Stomach (tissue), 8 donors: ENCODE measurements at regions not wholly inside any gene's neighbourhood (a gene's known extent, or its start where the extent isn't known, plus 50 kb on each side); places are given as distances from the start of the nearest gene placed in this dataset.

Source experiments
- DNase-seq, 2 donors: peaks; one replicate each; pipeline versions ENCODE4 v3.0.0 to v3.0.0-alpha.2; 2013 to 2019
- H3K27ac ChIP-seq, 5 donors: fragments of 200-600 bp in 4 of 5; sonication (generic) in 4 of 5; one replicate each; pipeline ENCODE4 v1.5.1; 2013 to 2019; ENCODE audit warnings: mild to moderate bottlenecking in 1 of 5, moderate library complexity in 1 of 5
- H3K27me3 ChIP-seq, 3 donors: fragments of 200-600 bp; sonication (generic); one replicate each; pipeline ENCODE4 v1.5.1; 2017 to 2019; ENCODE audit warnings: mixed run types in 1 of 3
- H3K36me3 ChIP-seq, 4 donors: fragments of 200-600 bp; sonication (generic); 1 replicate in 3 of 4; 2 replicates in 1 of 4; pipeline ENCODE4 v1.5.1; 2016 to 2019
- H3K4me1 ChIP-seq, 4 donors: fragments of 200-600 bp; sonication (generic); one replicate each; pipeline ENCODE4 v1.5.1; 2016 to 2019
- H3K4me3 ChIP-seq, 4 donors: fragments of 200-600 bp; sonication (generic) in 3 of 4; one replicate each; pipeline ENCODE4 v1.5.1; 2016 to 2019; ENCODE audit warnings: mild to moderate bottlenecking in 1 of 4
- H3K9me3 ChIP-seq, 4 donors: fragments of 200-600 bp; sonication (generic); one replicate each; pipeline ENCODE4 v1.5.1; 2016 to 2019
- EP300 ChIP-seq: sonication (generic); formaldehyde crosslinking; IDR thresholded peaks from one replicate; pipeline ENCODE4 v1.6.1; 2017; ENCODE audit warnings: antibody characterized with exemption
- POLR2A ChIP-seq, 4 donors: fragments of 450-650 bp; IDR thresholded peaks; one replicate each; pipeline ENCODE4 v1.6.1; 2016; ENCODE audit warnings: antibody characterized with exemption in 4 of 4, control low read depth in 2 of 4, mild to moderate bottlenecking in 1 of 4, moderate library complexity in 1 of 4
- POLR2AphosphoS5 ChIP-seq, 3 donors: sonication (generic); formaldehyde crosslinking; IDR thresholded peaks; one replicate each; pipeline ENCODE4 v1.6.1; 2016; ENCODE audit warnings: antibody characterized with exemption in 3 of 3
- WGBS, 5 donors: extraction: QIAGEN DNeasy Blood & Tissue Kit in 3 of 5; methylation state at CpG; one replicate each; pipeline versions ENCODE4 v1.1.5 to v1.1.7; 2013 to 2018; 5-methylcytosine and 5-hydroxymethylcytosine counted together
- intact Hi-C: fragments of 100-400 bp; cut with DNase I; formaldehyde crosslinking; loops from one replicate; pipeline ENCODE4 v1.15.1; 2023; ENCODE audit warnings: low total_unique reads
- TF ChIP-seq, protein P1 (sequence below), 7 experiments: fragments of 450-650 bp in 4 of 7; fragments of 200-600 bp in 3 of 7; sonication (generic) in 3 of 7; IDR thresholded peaks; one replicate each; pipeline ENCODE4 v1.5.1; 2016 to 2019; ENCODE audit warnings: antibody characterized with exemption in 7 of 7, control low read depth in 2 of 7, mild to moderate bottlenecking in 1 of 7
- donor health status: healthy with polysubstance abuse.
- donor health status: Bipolar disorder and iron deficiency.
- donor health status: healthy.

DNA sequence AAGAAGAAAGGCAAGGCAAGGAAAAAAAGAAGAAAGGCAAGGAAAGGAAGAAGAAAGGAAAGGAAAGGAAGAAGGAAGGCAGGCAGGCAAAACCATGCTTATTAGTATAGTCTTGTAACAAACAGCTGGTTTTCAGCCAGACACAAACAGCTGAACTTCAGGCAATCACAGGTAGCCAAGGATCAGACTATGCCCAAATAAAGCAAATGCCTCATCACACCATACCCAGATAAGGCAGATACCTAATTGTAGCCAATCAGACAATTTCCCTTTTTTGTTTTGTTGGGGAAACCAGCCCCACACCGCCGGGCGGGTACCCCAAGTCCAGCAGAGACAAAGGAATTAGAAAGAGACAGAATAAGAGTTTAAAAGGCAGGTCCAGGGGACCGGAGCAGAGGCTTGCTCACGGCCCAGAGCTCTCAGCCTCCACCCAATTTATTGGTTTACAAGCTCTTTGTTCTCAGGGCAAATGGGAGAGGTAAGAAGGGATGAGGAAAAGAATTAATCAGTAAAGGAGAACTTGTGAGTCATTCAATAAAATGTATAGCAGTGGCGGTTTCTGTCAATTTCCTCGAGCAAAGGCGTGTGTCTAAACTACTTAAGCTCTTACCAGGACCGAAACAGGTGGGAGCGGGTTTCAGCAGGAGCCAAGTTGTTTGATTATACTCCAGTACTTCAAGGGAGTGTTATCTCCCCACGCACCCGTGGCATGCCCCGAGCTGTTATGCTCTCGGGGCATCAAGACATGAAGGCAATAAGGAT is 886.8 kb downstream of the KCNT2 start:
- H3K27ac ChIP-seq, result no peak overlapping the region
- no peak for DNase-seq
- peaks cover 0 to 7% (median 3%) of the 10 kb centered on the region in 4 donors for H3K9me3 ChIP-seq
- TF ChIP-seq POLR2A (IDR thresholded peaks at IDR 0.05), result no peak
- TF ChIP-seq POLR2AphosphoS5 (IDR thresholded peaks at IDR 0.05), result no peak
- TF ChIP-seq, protein P1, sequence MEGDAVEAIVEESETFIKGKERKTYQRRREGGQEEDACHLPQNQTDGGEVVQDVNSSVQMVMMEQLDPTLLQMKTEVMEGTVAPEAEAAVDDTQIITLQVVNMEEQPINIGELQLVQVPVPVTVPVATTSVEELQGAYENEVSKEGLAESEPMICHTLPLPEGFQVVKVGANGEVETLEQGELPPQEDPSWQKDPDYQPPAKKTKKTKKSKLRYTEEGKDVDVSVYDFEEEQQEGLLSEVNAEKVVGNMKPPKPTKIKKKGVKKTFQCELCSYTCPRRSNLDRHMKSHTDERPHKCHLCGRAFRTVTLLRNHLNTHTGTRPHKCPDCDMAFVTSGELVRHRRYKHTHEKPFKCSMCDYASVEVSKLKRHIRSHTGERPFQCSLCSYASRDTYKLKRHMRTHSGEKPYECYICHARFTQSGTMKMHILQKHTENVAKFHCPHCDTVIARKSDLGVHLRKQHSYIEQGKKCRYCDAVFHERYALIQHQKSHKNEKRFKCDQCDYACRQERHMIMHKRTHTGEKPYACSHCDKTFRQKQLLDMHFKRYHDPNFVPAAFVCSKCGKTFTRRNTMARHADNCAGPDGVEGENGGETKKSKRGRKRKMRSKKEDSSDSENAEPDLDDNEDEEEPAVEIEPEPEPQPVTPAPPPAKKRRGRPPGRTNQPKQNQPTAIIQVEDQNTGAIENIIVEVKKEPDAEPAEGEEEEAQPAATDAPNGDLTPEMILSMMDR (IDR thresholded peaks at IDR 0.05), result no peak
- no peak for TF ChIP-seq EP300
- H3K36me3 ChIP-seq, result no peaks in the 10 kb centered on the region
- intact Hi-C loops, result no loop called here
- 76 to 91% (median 85%) methylated on average over 14 of the region's 14 CpGs for WGBS, 5 donors
- H3K4me1 ChIP-seq, result no peaks in the 10 kb centered on the region
- no peak overlapping the region for H3K4me3 ChIP-seq
- H3K27me3 ChIP-seq, result no peaks in the 10 kb centered on the region

DNA sequence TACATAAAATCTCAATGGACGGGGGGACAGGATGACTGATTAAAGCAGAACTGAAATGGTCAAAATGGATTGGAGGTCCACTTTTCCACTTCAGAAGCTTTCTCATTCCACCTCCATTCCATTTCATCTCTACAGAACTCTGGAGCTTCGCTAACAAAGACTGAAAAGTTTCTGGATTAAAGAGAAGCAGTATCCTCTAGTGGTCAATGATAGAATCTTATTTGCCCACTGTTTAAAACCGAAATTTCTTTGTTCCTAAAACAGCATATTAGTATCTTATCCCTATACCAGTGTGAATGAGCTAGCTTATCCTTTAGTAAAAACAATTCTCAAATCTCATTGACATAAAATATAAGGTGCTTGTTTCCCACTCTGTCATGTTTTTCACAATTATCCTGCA is 890.6 kb downstream of the KCNT2 start:
- WGBS, 5 donors, result 36 to 59% (median 42%) methylated on average over 3 of the region's 3 CpGs
- peak in 1 of 2 donors; percentile 12 for DNase-seq
- no peak overlapping the region for H3K4me3 ChIP-seq
- no peak overlapping the region for H3K27ac ChIP-seq
- H3K4me1 ChIP-seq, result no peaks in the 10 kb centered on the region
- H3K9me3 ChIP-seq, result peaks cover 0 to under 1% (median 0%) of the 10 kb centered on the region in 4 donors
- intact Hi-C loops, result no loop called here
- no peaks in the 10 kb centered on the region for H3K27me3 ChIP-seq
- H3K36me3 ChIP-seq, result no peaks in the 10 kb centered on the region
- TF ChIP-seq POLR2A (IDR thresholded peaks at IDR 0.05) (no peak), POLR2AphosphoS5 (IDR thresholded peaks at IDR 0.05) (no peak), EP300 (no peak)
- TF ChIP-seq, protein P1 (IDR thresholded peaks at IDR 0.05), result no peak

DNA sequence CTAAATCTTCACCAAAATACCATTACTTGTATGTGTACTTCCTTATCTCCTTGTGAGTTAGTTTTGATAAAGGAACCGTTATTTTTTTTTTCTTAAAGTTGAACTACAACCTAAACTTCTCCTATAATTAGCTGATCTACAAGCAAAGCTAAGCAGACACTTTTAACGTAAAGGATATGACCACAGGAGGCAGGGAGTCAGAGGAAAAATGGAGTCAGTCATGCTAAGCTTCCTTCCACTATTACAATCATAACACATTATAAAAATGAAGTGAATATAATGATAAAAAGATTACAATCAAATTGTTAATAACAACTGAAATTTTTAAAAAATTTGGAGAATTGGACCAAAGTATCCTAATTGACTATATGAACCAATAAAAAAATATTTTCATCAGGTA is 892.6 kb downstream of the KCNT2 start:
- intact Hi-C loops, result no loop called here
- H3K27ac ChIP-seq, result no peak overlapping the region
- H3K27me3 ChIP-seq, result no peaks in the 10 kb centered on the region
- no peaks in the 10 kb centered on the region for H3K36me3 ChIP-seq
- 46 to 59% (median 49%) methylated on average over 2 of the region's 2 CpGs for WGBS, 5 donors
- H3K9me3 ChIP-seq, result no peaks in the 10 kb centered on the region
- TF ChIP-seq, protein P1 (IDR thresholded peaks at IDR 0.05), result no peak
- no peak for TF ChIP-seq EP300
- no peak for TF ChIP-seq POLR2AphosphoS5 (IDR thresholded peaks at IDR 0.05)
- no peak for TF ChIP-seq POLR2A (IDR thresholded peaks at IDR 0.05)
- DNase-seq, result no peak
- no peak overlapping the region for H3K4me3 ChIP-seq
- no peaks in the 10 kb centered on the region for H3K4me1 ChIP-seq

DNA sequence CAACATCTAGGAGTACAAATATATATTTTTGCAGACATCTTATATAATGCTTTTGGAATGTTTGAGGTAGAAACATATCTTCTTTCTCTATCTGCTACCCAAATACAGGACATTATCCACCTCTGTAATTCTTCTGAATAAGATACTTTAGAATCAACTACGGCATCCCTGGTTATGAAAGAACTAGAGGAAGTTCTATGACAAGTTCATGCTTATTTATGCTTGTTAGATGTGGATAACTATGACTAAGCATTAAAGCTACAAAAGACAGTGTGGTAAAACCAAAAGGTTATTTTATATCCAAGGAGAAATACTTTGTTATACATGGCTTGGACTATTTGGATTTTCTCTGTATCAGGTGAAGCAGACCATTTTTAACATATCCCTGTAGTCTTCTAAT is 894.0 kb downstream of the KCNT2 start:
- intact Hi-C loops, result no loop called here
- Histone ChIP-seq H3K27ac (no peak overlapping the region), H3K9me3 (no peaks in the 10 kb centered on the region), H3K36me3 (no peaks in the 10 kb centered on the region), H3K27me3 (no peaks in the 10 kb centered on the region), H3K4me3 (no peak overlapping the region), H3K4me1 (no peaks in the 10 kb centered on the region)
- TF ChIP-seq EP300 (no peak), POLR2A (IDR thresholded peaks at IDR 0.05) (no peak), POLR2AphosphoS5 (IDR thresholded peaks at IDR 0.05) (no peak)
- TF ChIP-seq, protein P1 (IDR thresholded peaks at IDR 0.05), result no peak
- no peak for DNase-seq
- 38 to 50% (median 45%) methylated on average over 1 of the region's 1 CpG for WGBS, 5 donors
